AG09309 (cell line): ENCODE measurements at regions not wholly inside any gene's neighbourhood (a gene's known extent, or its start where the extent isn't known, plus 50 kb on each side); places are given as distances from the start of the nearest gene placed in this dataset.

Experiments
- DNase-seq: peaks from one replicate; pipeline ENCODE4 v3.0.0-alpha.2; 2010; ENCODE audit warnings: low read depth
- H3K4me3 ChIP-seq: 2 replicates; pipeline ENCODE4 v1.5.1; 2011; ENCODE audit warnings: mild to moderate bottlenecking, low read depth, low read length, moderate library complexity; ENCODE audit not compliant: control insufficient read depth
- TF ChIP-seq, protein P1 (sequence below): IDR thresholded peaks from 2 replicates; pipeline ENCODE4 v1.5.1; 2011; ENCODE audit warnings: mild to moderate bottlenecking, low read depth, low read length, inconsistent platforms; ENCODE audit not compliant: insufficient read depth, control insufficient read depth; ENCODE audit errors: missing control alignments

GRCh38 chr2:167833294-167833693 lies 414.1 kb downstream of the STK39 start:
- DNase-seq = no peak
- TF ChIP-seq, protein P1, sequence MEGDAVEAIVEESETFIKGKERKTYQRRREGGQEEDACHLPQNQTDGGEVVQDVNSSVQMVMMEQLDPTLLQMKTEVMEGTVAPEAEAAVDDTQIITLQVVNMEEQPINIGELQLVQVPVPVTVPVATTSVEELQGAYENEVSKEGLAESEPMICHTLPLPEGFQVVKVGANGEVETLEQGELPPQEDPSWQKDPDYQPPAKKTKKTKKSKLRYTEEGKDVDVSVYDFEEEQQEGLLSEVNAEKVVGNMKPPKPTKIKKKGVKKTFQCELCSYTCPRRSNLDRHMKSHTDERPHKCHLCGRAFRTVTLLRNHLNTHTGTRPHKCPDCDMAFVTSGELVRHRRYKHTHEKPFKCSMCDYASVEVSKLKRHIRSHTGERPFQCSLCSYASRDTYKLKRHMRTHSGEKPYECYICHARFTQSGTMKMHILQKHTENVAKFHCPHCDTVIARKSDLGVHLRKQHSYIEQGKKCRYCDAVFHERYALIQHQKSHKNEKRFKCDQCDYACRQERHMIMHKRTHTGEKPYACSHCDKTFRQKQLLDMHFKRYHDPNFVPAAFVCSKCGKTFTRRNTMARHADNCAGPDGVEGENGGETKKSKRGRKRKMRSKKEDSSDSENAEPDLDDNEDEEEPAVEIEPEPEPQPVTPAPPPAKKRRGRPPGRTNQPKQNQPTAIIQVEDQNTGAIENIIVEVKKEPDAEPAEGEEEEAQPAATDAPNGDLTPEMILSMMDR = no peak
- no peak overlapping the region for H3K4me3 ChIP-seq

GRCh38 chr2:167832868-167833287 lies 414.5 kb downstream of the STK39 start:
- TF ChIP-seq, protein P1 = no peak
- no peak for DNase-seq
- no peak overlapping the region for H3K4me3 ChIP-seq

GRCh38 chr2:167827352-167828097 lies 419.9 kb downstream of the STK39 start:
- no peak for DNase-seq
- TF ChIP-seq, protein P1 = no peak
- no peak overlapping the region for H3K4me3 ChIP-seq

DNA sequence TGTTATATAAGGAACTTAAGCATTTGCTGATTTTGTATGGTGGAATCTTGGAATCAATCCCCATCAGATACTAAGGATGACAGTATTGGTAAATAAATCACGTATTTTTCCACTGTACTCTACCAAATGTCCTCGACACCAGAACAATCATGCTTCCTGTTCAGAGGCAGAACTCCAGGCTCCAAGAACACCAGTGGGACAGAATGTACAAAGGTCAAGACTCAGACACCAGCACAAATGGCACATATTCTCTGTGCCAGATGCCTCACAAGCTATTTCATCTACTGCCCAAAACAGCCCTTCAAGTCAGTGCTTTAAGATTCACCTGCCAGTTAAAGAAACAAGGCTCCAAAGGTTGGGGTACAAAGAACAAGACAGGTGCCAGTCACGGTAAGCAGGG lies 420.5 kb downstream of the STK39 start:
- no peak overlapping the region for H3K4me3 ChIP-seq
- DNase-seq = no peak
- TF ChIP-seq, protein P1 = no peak

DNA sequence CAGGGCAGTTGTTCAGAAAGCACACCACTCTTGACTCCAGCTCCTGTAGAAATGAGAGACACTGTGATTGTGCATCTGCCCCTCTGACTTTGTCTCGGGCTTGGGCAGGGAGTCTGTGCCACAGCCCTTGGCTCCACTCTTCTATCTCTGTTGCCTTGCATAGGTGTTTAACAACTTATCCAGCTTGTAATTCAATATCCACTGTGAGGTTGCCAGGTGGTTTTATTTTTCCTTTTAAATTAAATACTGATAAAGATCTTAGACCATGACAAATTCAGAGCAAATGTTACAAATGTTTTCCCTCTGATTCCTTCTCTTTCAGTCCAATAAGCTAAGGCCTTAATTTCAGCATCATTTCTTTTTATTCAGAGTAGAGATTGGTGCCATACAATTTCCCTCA lies 421.7 kb downstream of the STK39 start:
- DNase-seq = no peak
- TF ChIP-seq, protein P1 = no peak
- no peak overlapping the region for H3K4me3 ChIP-seq

DNA sequence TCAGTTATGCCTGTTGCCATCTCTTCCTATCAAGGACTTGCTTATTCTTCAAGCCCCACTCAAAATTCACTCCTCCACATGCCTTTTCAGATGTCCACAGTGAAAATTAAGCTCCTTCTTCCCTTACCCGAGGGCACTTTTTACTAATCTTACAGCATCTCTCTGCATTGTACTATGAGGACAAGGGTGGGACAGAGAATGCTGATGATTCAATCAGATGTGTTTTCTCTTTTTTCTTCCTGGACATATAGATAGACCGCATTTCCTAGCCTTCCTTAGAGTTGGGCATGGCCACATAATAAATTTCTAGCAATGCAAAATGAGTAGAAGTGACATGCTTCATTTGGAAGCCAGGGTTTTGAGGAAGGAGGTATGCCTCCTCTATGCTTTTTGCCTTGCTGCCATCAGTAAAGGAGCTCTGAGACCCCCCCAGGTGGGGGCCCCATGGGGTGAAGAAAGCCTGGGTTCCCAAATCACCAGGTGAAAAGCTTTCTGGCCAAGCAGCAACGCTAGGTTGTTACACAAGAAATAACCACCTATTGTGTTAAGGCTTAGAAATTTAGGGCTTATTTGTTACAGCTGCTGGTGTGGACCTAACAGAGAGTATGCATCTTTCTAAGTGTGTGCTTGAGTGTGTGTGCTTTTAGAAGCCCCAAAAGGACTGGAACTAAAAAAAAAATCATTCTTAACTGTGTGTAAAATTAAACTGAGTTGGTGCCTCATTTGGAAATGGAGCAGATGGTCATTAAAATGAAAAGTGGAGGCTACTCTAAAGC lies 424.5 kb downstream of the STK39 start:
- TF ChIP-seq, protein P1 = no peak
- DNase-seq = no peak
- H3K4me3 ChIP-seq = no peak overlapping the region
